Right lobe of liver (tissue), 6 donors: ENCODE measurements at regions not wholly inside any gene's neighbourhood (a gene's known extent, or its start where the extent isn't known, plus 50 kb on each side); places are given as distances from the start of the nearest gene placed in this dataset.

ENCODE experiments used
- ATAC-seq, 4 donors: fragments of 200-7000 bp; cut with Tn5 transposase; one replicate each; pipeline ENCODE4 v1.9.1; 2020; ENCODE audit warnings: mild to moderate bottlenecking in 4 of 4, moderate library complexity in 4 of 4
- DNase-seq, 3 donors: peaks; one replicate each; pipeline ENCODE4 v3.0.0-alpha.2; 2020
- H3K27ac ChIP-seq, 3 donors: fragments of 200-600 bp; one replicate each; pipeline ENCODE4 v1.8.0; 2022
- H3K27me3 ChIP-seq, 2 donors: fragments of 200-600 bp; one replicate each; pipeline ENCODE4 v1.8.0; 2022
- H3K36me3 ChIP-seq, 4 donors: fragments of 200-600 bp; sonication (generic) in 1 of 4; one replicate each; pipeline versions ENCODE4 v1.5.1 to v1.8.0; 2017 to 2022; ENCODE audit warnings: control low read depth in 1 of 4
- H3K4me1 ChIP-seq, 4 donors: fragments of 200-600 bp; sonication (generic) in 1 of 4; one replicate each; pipeline versions ENCODE4 v1.5.1 to v1.8.0; 2017 to 2022; ENCODE audit warnings: control low read depth in 1 of 4
- H3K4me3 ChIP-seq, 3 donors: fragments of 200-600 bp; one replicate each; pipeline ENCODE4 v1.8.0; 2022
- H3K9me3 ChIP-seq, 4 donors: fragments of 200-600 bp; sonication (generic) in 1 of 4; one replicate each; pipeline versions ENCODE4 v1.5.1 to v1.8.0; 2017 to 2022; ENCODE audit warnings: control low read depth in 1 of 4
- CTCF ChIP-seq, 4 donors: fragments of 200-600 bp in 3 of 4; fragments of 450-650 bp in 1 of 4; IDR thresholded peaks; one replicate each; pipeline versions ENCODE4 v1.5.1 to v1.8.0; 2016 to 2022; ENCODE audit warnings: antibody characterized with exemption in 4 of 4, mild to moderate bottlenecking in 2 of 4
- POLR2A ChIP-seq: fragments of 450-650 bp; IDR thresholded peaks from one replicate; pipeline ENCODE4 v1.6.1; 2017; ENCODE audit warnings: antibody characterized with exemption, mild to moderate bottlenecking
- WGBS: methylation state at CpG from one replicate; pipeline ENCODE4 v1.1.6; 2018; ENCODE audit warnings: low coverage, low lambda C conversion rate; ENCODE audit not compliant: insufficient coverage; ENCODE audit errors: missing lambda C conversion rate; 5-methylcytosine and 5-hydroxymethylcytosine counted together
- intact Hi-C, 2 donors: fragments of 100-400 bp; cut with DNase I; formaldehyde crosslinking; loops; one replicate each; pipeline versions ENCODE4 v1.11.2 to v1.14.1; 2022
- donor health status: DM: no; HTN: yes; CAD: no.
- donor health status: DM: no; HTN: no; CAD: no.
- donor health status: DM: no; HTN: no; CAD: no.
- donor health status: DM: no; HTN: yes; CAD: no.
- donor health status: DM: no; HTN: yes; CAD: no.

GRCh38 chr1:113245252-113245651 is 145.1 kb upstream of the MAGI3 start:
- H3K36me3 ChIP-seq = no peaks in the 10 kb centered on the region

GRCh38 chr1:113246929-113247328 is 143.4 kb upstream of the MAGI3 start:
- H3K27me3 ChIP-seq = no peaks in the 10 kb centered on the region
- H3K9me3 ChIP-seq = no peaks in the 10 kb centered on the region
- H3K36me3 ChIP-seq = no peaks in the 10 kb centered on the region
- no peak overlapping the region for H3K27ac ChIP-seq
- TF ChIP-seq CTCF (IDR thresholded peaks at IDR 0.05) (no peak), POLR2A (no peak)
- 71% methylated on average over 3 of the region's 3 CpGs for WGBS
- ATAC-seq (no peak), DNase-seq (no peak)
- no peak overlapping the region for H3K4me3 ChIP-seq
- intact Hi-C loops = no loop called here
- H3K4me1 ChIP-seq = no peaks in the 10 kb centered on the region

More at GRCh38 chr1:113245252-113245651, 145.1 kb upstream of the MAGI3 start:
- Histone ChIP-seq H3K4me1 (no peaks in the 10 kb centered on the region), H3K27ac (no peak overlapping the region), H3K9me3 (no peaks in the 10 kb centered on the region), H3K4me3 (no peak overlapping the region), H3K27me3 (no peaks in the 10 kb centered on the region)
- no peak for TF ChIP-seq CTCF (IDR thresholded peaks at IDR 0.05)
- TF ChIP-seq POLR2A = no peak
- intact Hi-C loops = no loop called here
- ATAC-seq (no peak), DNase-seq (no peak)
- WGBS = 95% methylated on average over 3 of the region's 3 CpGs

GRCh38 chr1:113247355-113247754 is 143.0 kb upstream of the MAGI3 start:
- intact Hi-C loops = no loop called here
- no peak for DNase-seq

DNA sequence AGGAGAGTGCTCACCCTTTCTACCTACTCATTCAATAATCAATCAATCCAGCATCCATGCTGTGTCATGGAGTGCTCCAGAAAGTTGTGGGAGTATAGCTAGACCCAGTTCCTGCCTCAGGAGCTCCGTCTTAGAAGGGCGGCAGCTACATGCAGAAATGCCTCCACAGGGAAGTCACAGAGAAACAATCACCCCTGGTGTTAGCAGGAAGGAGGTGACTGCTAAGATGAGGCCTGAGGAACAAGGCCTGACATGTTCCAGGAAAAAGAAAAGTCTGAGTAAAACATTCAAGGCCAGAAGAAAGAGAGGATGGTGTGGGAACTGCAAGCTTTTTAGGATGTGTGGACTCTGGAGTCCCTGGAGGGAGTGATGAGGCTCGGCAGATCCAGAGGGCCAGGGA is 142.5 kb upstream of the MAGI3 start:
- WGBS = 73% methylated on average over 2 of the region's 3 CpGs
- Histone ChIP-seq H3K4me3 (no peak overlapping the region), H3K27me3 (no peaks in the 10 kb centered on the region), H3K36me3 (no peaks in the 10 kb centered on the region), H3K27ac (no peak overlapping the region), H3K9me3 (no peaks in the 10 kb centered on the region), H3K4me1 (no peaks in the 10 kb centered on the region)
- DNase-seq = no peak
- no peak for TF ChIP-seq POLR2A
- TF ChIP-seq CTCF (IDR thresholded peaks at IDR 0.05) = no peak
- intact Hi-C loops = no loop called here
- no peak for ATAC-seq

More at GRCh38 chr1:113247355-113247754, 143.0 kb upstream of the MAGI3 start:
- no peak overlapping the region for H3K4me3 ChIP-seq
- H3K4me1 ChIP-seq = no peaks in the 10 kb centered on the region
- TF ChIP-seq POLR2A (no peak), CTCF (IDR thresholded peaks at IDR 0.05) (no peak)
- no peaks in the 10 kb centered on the region for H3K9me3 ChIP-seq
- H3K27me3 ChIP-seq = no peaks in the 10 kb centered on the region
- no peak for ATAC-seq
- H3K27ac ChIP-seq = no peak overlapping the region
- H3K36me3 ChIP-seq = no peaks in the 10 kb centered on the region
- WGBS = 100% methylated on average over 2 of the region's 2 CpGs

DNA sequence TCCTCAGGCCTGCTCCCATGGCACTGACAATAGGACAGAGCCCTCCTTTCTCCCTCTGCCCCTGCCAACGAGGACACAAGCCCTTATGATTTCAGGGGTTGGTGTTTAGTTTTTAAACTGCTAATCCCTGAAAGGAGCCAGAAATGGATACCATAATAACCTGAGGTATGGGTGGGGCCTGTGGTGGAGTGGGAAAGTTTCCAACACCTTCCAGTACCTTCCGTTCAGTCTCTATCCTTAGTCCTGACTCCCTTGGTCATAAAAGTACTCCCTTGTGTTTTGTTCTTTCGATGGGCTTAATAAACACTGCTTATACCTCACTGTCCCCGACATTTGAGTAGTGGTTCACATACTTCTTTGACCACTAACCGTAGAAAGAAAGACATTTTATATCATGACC is 141.8 kb upstream of the MAGI3 start:
- ATAC-seq = no peak
- intact Hi-C loops = no loop called here

More for the DNA sequence above, 141.8 kb upstream of the MAGI3 start:
- WGBS = 69% methylated on average over 5 of the region's 5 CpGs
- Histone ChIP-seq H3K4me1 (no peaks in the 10 kb centered on the region), H3K27ac (no peak overlapping the region), H3K9me3 (no peaks in the 10 kb centered on the region), H3K36me3 (no peaks in the 10 kb centered on the region), H3K27me3 (no peaks in the 10 kb centered on the region), H3K4me3 (no peak overlapping the region)
- TF ChIP-seq CTCF (IDR thresholded peaks at IDR 0.05) = no peak
- no peak for TF ChIP-seq POLR2A
- DNase-seq = no peak
